GM19240 (cell line): ENCODE measurements at regions not wholly inside any gene's neighbourhood (a gene's known extent, or its start where the extent isn't known, plus 50 kb on each side); places are given as distances from the start of the nearest gene placed in this dataset.
"Not testable (repeated sequence)": the region's sequence is repeated elsewhere in the genome, so short reads cannot be mapped to it uniquely, and the experiment has no call there.

Experiments
- DNase-seq: peaks from one replicate; pipeline ENCODE4 v3.0.0; 2011; ENCODE audit warnings: low spot score; ENCODE audit not compliant: insufficient read length

DNA sequence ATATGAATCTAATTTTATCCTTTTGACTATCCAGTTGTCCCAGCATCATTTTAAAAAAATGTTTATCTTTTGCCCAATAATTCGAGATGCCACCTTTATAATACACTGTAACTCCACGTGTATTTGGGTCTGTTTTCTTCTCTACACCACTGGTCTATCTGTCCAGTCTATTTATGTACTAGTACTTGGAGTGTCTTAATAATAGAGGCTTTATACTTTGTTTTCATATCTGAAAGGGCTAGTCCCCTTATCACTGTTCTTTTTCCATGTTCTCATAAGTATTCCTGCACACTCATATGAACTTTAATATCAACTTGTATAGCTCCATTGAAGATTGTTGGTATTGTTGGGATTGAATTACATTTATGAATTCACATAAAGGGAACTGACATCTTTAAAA, 101.1 kb upstream of the RMP24 start:
- no peak for DNase-seq

DNA sequence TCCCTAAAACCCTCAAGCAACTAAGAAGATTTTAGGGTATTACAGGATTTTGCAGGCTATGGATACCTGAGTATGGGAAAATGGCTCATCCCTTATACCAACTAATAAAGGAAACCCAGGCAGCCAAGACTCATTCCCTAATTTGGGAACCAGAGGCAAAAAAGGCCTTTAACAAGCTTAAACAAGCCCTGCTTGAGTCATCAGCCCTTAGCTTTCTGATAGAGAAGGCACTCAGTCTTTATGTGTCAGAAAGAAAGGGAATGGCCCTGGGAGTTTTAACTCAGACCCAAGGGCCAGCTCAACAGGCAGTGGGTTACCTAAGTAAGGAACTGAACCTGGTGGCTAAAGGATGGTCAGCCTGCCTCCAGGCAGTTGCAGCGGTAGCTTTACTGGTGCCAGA, 96.9 kb upstream of the RMP24 start:
- no peak for DNase-seq

DNA sequence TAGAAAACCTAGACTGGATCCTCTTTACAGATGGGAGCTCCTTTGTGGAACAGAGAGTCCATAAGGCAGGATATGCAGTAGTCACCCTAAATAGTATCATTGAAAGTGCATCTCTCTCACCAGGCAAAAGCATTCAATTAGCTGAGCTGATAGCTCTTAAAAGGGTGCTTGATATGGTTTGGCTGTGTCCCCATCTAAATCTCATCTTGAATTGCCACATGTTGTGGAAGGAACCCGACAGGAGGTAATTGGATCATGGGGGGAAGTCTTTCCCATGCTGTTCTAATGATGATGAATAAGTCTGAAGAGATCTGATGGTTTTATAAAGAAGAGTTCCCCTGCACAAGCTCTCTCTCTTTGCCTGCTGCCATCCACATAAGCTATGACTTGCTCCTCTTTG, 96.2 kb upstream of the RMP24 start:
- no peak for DNase-seq

DNA sequence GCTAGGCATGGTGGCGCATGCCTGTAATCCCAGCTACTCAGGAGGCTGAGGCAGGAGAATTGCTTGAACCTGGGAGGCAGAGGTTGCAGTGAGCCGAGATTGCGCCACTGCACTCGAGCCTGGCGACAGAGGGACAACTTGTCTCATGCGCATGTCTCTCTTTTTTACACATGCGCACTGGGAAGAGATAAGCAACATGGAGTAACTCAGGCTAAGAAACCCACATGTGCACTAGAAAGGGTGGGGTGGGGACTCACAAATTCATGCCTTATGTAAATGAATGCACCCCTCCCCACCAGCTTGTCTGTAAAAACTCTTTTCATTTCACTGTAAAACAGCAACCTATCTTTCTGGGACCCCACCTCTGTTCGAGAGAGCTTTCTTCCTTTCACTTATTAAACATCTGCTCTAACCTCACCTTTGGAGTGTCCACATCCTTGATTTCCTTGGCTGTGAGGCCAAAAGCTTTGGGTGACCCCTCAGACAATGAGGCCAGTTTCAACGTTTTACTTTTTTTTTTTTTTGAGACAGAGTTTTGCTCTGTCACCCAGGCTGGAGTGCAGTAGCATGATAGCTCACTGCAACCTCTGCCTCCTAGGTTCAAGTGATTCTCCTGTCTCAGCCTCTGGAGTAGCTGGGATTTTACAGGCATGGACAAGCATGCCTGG, 91.6 kb upstream of the RMP24 start:
- DNase-seq, result no peak

DNA sequence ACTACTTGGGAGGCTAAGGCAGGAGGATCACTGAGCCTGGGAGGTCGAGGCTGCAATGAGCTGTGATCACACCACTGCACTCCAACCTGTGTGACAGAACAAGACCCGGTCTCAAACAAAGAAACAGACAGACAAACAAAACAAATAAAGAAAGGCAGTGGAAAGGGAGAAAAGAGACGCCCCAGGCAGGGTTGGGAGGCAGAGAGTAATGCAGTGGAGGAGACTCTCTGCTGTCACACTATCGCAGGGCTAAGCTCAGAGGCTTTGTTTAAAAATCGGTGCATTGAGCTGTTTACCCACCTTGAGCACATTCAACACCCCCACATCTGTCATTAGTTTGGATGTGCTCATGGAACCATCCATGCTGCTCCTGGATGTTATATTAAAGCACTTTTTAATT, 84.2 kb upstream of the RMP24 start:
- no peak for DNase-seq

DNA sequence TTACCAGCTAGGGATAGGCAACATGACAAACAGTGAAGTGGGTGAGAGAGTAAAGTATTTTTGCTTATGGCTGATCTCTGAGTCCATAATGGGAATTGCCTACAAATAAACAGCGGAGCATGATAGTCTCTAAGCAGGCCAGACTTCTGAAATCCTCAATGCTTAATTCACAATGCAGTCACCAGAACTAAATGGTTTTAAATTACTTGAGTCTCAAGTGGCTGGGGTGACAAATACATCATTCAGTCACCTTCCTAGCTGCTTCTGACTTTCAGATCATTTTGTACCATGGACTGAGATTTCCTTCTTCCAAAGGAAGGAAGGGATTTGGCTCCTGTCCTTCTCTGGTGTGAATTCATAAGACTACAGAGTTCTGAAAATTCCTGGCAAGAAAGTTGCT, 82.8 kb upstream of the RMP24 start:
- DNase-seq, result no peak

DNA sequence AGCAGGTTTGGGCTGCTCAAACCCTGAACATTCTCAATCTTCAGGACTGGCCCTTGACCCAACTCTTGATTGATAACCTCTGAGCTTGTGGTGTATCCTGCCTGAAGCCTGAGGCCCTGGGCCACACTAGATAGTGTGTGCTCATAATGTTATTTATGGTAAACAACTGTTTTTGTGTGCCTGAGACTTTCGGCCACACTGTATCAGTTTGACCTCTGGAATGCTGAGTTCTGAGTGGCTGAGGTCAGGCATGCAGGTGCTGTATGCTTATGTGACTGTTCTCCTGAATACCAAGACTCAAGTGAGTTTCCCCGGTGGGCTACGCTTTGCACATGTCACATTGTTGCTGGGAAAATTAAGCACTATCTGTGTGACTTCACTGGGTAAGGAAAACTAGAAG, 82.2 kb upstream of the RMP24 start:
- DNase-seq, result no peak

DNA sequence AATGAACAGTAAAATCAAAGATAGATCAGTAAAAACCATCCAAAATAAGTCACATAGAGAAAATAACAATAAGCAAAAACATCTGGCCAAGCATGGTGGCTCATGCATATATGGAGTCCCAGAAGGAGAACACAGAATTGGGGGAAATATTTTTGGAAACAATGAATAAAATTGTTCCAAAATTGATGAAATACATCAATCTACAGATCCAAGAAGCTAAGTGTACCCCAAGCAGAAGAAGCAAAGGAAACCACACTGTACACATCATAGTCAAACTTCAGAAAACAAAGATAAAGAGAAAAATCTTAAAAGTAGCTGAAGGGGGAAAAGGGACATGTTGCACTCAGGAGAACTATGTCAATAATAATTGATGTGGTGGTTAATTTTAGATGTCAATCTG, 80.4 kb upstream of the RMP24 start:
- DNase-seq, result no peak

DNA sequence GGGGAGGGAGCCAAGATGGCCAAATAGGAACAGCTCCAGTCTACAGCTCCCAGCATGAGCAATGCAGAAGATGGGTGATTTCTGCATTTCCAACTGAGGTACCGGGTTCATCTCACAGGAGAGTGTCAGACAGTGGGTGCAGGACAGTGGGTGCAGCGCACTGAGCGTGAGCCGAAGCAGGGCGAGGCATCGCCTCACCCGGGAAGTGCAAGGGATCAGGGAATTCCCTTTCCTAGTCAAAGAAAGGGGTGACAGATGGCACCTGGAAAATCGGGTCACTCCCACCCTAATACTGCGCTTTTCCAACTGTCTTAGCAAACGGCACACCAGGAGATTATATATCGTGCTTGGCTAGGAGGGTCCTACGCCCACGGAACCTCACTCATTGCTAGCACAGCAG, 75.0 kb upstream of the RMP24 start:
- DNase-seq, result not testable (repeated sequence)

DNA sequence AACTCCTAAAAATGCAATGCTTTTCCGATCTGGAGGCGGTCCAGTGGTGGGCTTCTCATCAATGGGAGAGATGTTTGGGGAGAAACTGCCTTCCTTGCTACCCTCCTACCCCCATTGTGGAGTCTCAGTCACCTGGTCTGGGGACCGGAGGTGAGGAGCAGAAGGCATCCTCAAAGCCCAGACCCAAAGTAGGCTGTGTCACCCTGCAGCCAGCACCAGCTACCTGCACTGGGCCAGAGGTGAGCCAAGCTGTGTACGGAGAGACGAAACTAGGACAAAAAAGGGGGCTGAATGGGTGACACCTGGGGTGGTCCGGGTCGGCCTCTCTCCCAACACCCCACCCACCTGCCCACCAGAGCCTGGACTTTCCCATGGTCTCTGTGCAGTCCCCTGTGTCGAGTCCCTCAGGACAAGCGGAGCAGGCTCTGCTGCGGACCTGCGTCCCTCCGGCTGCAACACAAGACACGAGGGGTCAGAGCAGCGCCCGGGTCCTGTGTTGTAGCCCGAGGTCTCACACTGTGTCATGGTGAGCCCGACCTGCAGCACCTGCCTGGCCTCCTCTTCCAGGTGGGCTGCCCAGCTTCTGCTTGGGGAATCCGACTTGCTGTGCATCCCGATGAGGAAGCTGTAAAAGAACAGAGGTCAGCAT, 68.0 kb upstream of the RMP24 start:
- no peak for DNase-seq

DNA sequence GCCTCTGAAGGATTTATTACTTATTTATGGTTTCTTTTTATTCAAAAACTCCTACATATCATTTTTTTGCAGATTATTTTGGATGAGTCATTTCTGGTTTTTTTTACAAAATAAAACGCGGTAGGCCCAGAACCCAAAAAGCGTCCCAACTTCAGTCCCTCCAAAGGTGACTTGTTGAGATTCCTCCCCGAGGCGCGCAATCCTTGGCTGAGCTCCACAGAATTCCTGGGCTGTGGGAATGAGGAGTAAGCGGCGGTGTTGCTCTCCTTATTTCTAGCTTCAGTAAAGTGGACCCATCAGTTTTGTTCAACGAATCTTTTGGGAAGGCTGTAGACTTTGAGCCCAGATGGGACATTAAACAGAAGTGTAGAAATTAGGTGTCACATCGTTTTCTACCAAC, 67.0 kb upstream of the RMP24 start:
- no peak for DNase-seq

DNA sequence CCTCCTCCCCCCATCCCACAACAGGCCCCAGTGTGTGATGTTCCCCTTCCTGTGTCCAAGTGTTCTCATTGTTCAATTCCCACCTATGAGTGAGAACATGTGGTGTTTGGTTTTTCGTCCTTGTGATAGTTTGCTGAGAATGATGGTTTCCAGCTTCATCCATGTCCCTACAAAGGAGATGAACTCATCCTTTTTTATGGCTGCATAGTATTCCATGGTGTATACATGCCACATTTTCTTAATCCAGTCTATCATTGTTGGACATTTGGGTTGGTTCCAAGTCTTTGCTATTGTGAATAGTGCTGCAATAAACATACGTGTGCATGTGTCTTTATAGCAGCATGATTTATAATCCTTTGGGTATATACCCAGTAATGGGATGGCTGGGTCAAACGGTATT, 66.2 kb upstream of the RMP24 start:
- DNase-seq, result not testable (repeated sequence)

DNA sequence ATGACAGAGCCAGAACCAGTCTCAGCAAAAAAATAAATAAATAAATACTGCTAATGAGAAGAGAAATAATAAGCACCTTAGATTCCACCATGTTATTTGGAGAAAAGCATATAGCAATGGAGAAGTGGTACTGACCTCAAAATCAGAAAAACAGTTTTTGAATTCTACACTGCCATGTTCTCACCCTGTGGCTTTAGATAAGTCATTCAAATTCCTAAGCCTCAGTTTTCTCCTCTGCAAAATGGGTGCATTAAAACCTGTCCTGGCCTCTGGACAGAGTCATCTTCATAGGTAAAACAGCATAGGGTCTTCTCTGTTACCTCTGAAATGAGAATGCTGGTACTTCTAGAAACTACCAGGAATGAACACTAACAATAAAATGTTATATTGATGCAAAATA, 62.2 kb upstream of the RMP24 start:
- no peak for DNase-seq

DNA sequence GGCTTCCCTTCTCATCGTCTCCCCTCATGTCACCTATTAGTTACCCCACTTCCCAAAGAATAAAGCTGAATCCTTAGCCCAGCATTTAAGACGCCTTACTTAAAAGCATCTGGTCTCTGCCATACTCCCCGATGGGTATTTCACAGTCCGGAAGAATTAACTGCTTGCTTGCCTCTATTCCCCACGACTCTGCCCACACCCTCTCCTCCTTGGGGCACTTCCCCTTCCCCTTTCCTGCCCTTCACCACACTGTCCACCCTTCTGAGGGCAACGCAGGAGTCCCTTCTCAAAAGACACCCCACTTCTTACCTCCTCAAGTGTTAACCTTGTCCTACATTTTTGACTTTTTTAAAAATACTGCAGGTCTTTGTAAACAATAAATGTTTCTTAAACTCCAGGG, 60.1 kb upstream of the RMP24 start:
- DNase-seq, result no peak

DNA sequence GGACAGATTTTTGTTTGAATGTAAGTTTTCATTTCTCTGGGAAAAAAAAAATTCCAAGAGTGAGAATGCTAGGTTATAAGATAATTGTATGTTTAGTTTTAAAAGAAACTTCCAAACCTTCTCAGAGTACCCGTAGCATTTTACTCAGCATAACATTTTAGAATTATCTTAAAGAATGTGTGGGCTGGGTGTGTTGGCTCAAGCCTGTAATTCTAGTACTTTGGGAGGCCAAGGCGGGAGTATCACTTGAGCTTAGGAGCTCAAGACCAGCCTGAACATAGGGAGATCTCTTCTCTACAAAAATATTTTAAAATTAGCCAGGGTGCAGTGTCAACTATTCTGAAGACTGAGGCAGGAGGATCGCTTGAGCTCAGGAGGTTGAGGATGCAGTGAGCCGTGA, 57.4 kb upstream of the RMP24 start:
- DNase-seq, result no peak

DNA sequence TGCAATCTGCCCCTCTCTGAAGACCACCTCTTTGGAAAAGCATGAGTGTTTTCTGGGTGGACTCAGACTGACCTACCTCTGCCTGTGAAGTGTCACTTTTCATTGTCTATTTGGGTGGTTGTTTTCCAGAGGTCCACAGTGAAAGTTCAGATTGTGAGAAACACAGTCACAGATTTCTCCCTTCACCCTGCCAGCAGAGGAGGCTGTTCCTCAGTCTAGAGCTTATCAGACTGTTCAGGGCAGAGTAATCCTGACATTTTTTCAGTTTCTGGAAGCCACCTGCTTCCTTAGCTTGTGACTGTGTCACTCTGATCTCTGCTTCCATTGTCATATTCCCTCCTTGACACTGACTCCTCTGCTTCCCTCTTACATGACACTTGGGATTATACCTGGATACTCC, 55.4 kb upstream of the RMP24 start:
- no peak for DNase-seq

DNA sequence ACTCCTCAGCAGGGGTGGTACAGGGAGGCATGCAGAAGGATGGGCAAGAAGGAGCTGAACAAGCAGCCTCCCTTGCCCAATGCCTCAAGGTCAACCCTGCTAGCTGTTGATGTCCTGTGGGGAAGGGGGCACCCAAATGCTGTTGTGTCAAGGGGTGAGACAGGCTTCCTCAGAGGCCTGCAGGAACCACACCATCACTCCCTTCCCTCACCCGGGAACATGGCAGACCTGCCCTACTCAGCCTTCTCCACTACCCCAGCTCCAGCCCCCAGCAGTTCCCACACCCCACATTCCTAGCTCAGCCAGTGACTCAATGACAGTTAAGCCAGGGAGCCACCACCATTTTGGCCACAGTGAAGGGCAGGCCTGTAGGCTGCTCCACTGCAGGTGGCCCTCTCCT, 53.9 kb upstream of the RMP24 start:
- DNase-seq, result no peak

DNA sequence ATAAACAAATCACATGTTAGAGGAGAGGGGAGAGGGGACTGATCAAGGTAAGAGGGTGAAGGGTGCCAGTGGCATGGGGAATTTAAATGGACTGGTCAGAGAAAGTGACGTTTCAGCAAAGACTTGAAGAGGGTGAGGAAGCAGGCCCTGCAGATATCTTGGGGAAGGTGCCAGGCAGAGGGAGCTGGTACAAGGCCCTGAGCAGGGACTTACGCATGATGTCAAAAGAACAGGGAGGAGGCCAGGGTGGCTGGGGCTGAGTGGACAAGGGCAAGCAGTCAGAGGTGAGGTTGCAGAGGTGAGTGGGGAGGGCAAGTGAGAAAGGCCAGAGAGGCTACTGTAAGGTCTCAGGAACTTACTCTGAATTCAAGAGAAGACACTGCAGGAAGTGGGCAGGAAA, 53.3 kb upstream of the RMP24 start:
- DNase-seq, result no peak

DNA sequence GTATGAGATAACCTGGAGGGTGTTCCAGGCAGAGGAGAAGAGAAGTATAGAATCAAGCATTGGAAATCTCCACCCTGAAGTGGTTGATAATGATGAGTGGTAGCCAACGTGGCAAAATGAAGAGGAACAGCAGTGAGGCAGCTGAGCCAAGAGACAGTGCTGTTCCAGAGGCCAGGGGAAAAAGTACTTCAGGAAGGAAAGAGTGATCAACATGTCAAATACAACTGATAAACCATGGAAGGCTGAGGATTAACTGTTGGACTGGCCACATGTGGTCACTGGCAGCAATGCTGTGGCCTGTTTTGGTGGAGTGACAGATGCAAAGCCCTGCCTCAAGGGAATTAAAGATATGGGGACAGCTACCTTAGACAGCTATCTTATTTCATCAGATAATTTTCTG, 51.9 kb upstream of the RMP24 start:
- DNase-seq, result no peak
